Panc1 (cell line): ENCODE measurements at regions not wholly inside any gene's neighbourhood (a gene's known extent, or its start where the extent isn't known, plus 50 kb on each side); places are given as distances from the start of the nearest gene placed in this dataset.

ENCODE experiments used
- ATAC-seq: fragments of 200-7000 bp; cut with Tn5 transposase; 2 replicates; pipeline ENCODE4 v1.9.1; 2020; ENCODE audit warnings: mild to moderate bottlenecking, moderate library complexity
- BruUV-seq: library from RNA; stranded (reverse); fragments of 400-500 nt; replicated peaks from 2 replicates; lab custom pipeline; 2021; lab: Mats Ljungman, UMichigan
- CTCF ChIA-PET: fragments of 300-600 bp; sonication (Branson Sonifier 250); formaldehyde crosslinking; loops from one replicate; lab custom pipeline; 2022; ENCODE audit warnings: antibody characterized with exemption; lab: Charles Lee
- POLR2A ChIA-PET: fragments of 300-600 bp; sonication (Branson Sonifier 250); formaldehyde crosslinking; loops from one replicate; lab custom pipeline; 2022; ENCODE audit warnings: antibody characterized with exemption; lab: Charles Lee
- DNase-seq: peaks from one replicate; pipeline ENCODE4 v3.0.0-alpha.2; 2010; ENCODE audit warnings: low read depth, low spot score
- H3K27ac ChIP-seq: 2 replicates; pipeline ENCODE4 v1.5.1; 2011; ENCODE audit warnings: mild to moderate bottlenecking, low read length, inconsistent platforms
- H3K27me3 ChIP-seq: fragments of 200-500 bp; sonication (Bioruptor generic); 2 replicates; pipeline ENCODE4 v1.6.0; 2014; ENCODE audit warnings: low read length, inconsistent platforms; ENCODE audit not compliant: control insufficient read depth, insufficient read depth
- H3K36me3 ChIP-seq: fragments of 200-500 bp; sonication (Bioruptor generic); 2 replicates; pipeline ENCODE4 v1.5.1; 2014; ENCODE audit warnings: inconsistent platforms, mild to moderate bottlenecking, low read length, moderate library complexity; ENCODE audit not compliant: control insufficient read depth, insufficient read depth
- H3K4me1 ChIP-seq: 2 replicates; pipeline ENCODE4 v1.5.1; 2011; ENCODE audit warnings: inconsistent platforms, mild to moderate bottlenecking, low read length, moderate library complexity; ENCODE audit not compliant: control insufficient read depth, insufficient read depth
- H3K4me3 ChIP-seq, 2 experiments: 2 replicates each; pipeline ENCODE4 v1.5.1; 2011 to 2012; ENCODE audit warnings: low read depth in 2 of 2, low read length in 2 of 2, mild to moderate bottlenecking in 2 of 2, inconsistent platforms in 1 of 2, moderate library complexity in 1 of 2
- H3K9me3 ChIP-seq: fragments of 200-500 bp; sonication (Bioruptor generic); 2 replicates; pipeline ENCODE4 v1.5.1; 2014; ENCODE audit warnings: low read depth, mild to moderate bottlenecking, inconsistent platforms, low read length, moderate library complexity; ENCODE audit not compliant: control insufficient read depth, insufficient read depth
- POLR2AphosphoS5 ChIP-seq: IDR thresholded peaks from 2 replicates; pipeline ENCODE4 v1.6.1; 2012; ENCODE audit warnings: mild to moderate bottlenecking, low read depth, low read length, moderate library complexity
- REST ChIP-seq, 2 experiments: IDR thresholded peaks; 2 replicates each; pipeline ENCODE4 v1.6.1; 2011 to 2012; ENCODE audit warnings: low read depth in 2 of 2, control low read depth in 1 of 2, low read length in 1 of 2, mild to moderate bottlenecking in 1 of 2, moderate library complexity in 1 of 2; ENCODE audit not compliant: insufficient read depth in 1 of 2
- SIN3A ChIP-seq: IDR thresholded peaks from 2 replicates; pipeline ENCODE4 v1.6.1; 2012; ENCODE audit warnings: low read depth, mild to moderate bottlenecking, low read length, moderate library complexity, borderline replicate concordance; ENCODE audit not compliant: insufficient read depth
- TCF7L2 ChIP-seq: IDR thresholded peaks from 2 replicates; pipeline ENCODE4 v1.6.1; 2011; ENCODE audit warnings: mild to moderate bottlenecking, low read depth, low read length, inconsistent platforms
- in situ Hi-C: cut with HindIII; loops from 2 replicates; pipeline ENCODE4 v1.10.0; 2016; ENCODE audit warnings: low sequenced_read_pairs, low pct_unique_long_range_greater_than_20kb
- intact Hi-C: fragments of 100-400 bp; cut with micrococcal nuclease; formaldehyde crosslinking; loops from one replicate; pipeline ENCODE4 v1.10.0; 2022; ENCODE audit not compliant: unreplicated experiment
- TF ChIP-seq, protein P1 (sequence below): fragments of 450-650 bp; IDR thresholded peaks from 2 replicates; pipeline ENCODE4 v1.5.1; 2017; ENCODE audit warnings: mild to moderate bottlenecking

- POLR2A ChIA-PET, result no interaction called here
- TF ChIP-seq, protein P1, sequence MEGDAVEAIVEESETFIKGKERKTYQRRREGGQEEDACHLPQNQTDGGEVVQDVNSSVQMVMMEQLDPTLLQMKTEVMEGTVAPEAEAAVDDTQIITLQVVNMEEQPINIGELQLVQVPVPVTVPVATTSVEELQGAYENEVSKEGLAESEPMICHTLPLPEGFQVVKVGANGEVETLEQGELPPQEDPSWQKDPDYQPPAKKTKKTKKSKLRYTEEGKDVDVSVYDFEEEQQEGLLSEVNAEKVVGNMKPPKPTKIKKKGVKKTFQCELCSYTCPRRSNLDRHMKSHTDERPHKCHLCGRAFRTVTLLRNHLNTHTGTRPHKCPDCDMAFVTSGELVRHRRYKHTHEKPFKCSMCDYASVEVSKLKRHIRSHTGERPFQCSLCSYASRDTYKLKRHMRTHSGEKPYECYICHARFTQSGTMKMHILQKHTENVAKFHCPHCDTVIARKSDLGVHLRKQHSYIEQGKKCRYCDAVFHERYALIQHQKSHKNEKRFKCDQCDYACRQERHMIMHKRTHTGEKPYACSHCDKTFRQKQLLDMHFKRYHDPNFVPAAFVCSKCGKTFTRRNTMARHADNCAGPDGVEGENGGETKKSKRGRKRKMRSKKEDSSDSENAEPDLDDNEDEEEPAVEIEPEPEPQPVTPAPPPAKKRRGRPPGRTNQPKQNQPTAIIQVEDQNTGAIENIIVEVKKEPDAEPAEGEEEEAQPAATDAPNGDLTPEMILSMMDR, result no peak
- TF ChIP-seq REST (IDR thresholded peaks at IDR 0.05; ENCODE audit: insufficient read depth in 1 of 2, low read depth in 2 of 2, low read length in 1 of 2) (no peak), POLR2AphosphoS5 (no peak), TCF7L2 (no peak), SIN3A (no peak)
- no peak for ATAC-seq
- Histone ChIP-seq H3K36me3 (no peaks in the 10 kb centered on the region), H3K9me3 (no peaks in the 10 kb centered on the region), H3K4me3 (no peak overlapping the region), H3K27me3 (no peaks in the 10 kb centered on the region), H3K4me1 (no peaks in the 10 kb centered on the region), H3K27ac (no peak overlapping the region)
- intact Hi-C loops (no loop called here), in situ Hi-C loops (no loop called here)
- no peak for DNase-seq
- CTCF ChIA-PET, result no interaction called here
- BruUV-seq, result no TSS peak
Observed at GRCh38 chr12:89180496-89180895, 171.8 kb downstream of the DUSP6 start.

- no peak overlapping the region for H3K4me3 ChIP-seq
- H3K9me3 ChIP-seq, result no peaks in the 10 kb centered on the region
- ChIA-PET CTCF (no interaction called here), POLR2A (no interaction called here)
- H3K4me1 ChIP-seq, result no peaks in the 10 kb centered on the region
- in situ Hi-C loops (no loop called here), intact Hi-C loops (no loop called here)
- H3K36me3 ChIP-seq, result no peaks in the 10 kb centered on the region
- DNase-seq (no peak), ATAC-seq (no peak)
- TF ChIP-seq TCF7L2 (no peak), REST (IDR thresholded peaks at IDR 0.05; ENCODE audit: insufficient read depth in 1 of 2, low read depth in 2 of 2, low read length in 1 of 2) (no peak), SIN3A (no peak), POLR2AphosphoS5 (no peak)
- TF ChIP-seq, protein P1, result no peak
- no peak overlapping the region for H3K27ac ChIP-seq
- H3K27me3 ChIP-seq, result no peaks in the 10 kb centered on the region
- BruUV-seq, result no TSS peak
Observed at GRCh38 chr12:89179983-89180382, 172.3 kb downstream of the DUSP6 start.
